ENCODE measurements at regions not wholly inside any gene's neighbourhood (a gene's known extent, or its start where the extent isn't known, plus 50 kb on each side); places are given as distances from the start of the nearest gene placed in this dataset.

GRCh38 chr1:184879876-184880557 lies 94.3 kb downstream of the NIBAN1 start:
- TF ChIP-seq POLR2A (IDR thresholded peaks at IDR 0.05) (no peak), CTCF (IDR thresholded peaks at IDR 0.05) (no peak)

Measured in gastroesophageal sphincter (tissue), 3 donors.